Breast epithelium (tissue), 4 donors: ENCODE measurements at regions not wholly inside any gene's neighbourhood (a gene's known extent, or its start where the extent isn't known, plus 50 kb on each side); places are given as distances from the start of the nearest gene placed in this dataset.

ENCODE experiments used
- DNase-seq, 2 donors: peaks; one replicate each; pipeline ENCODE4 v3.0.0-alpha.2; 2019; ENCODE audit warnings: low spot score in 2 of 2
- H3K27ac ChIP-seq, 2 donors: fragments of 200-600 bp; sonication (generic) in 1 of 2; one replicate each; pipeline ENCODE4 v1.5.1; 2016 to 2019; ENCODE audit warnings: mild to moderate bottlenecking in 1 of 2
- H3K27me3 ChIP-seq, 2 donors: fragments of 200-600 bp; sonication (generic) in 1 of 2; one replicate each; pipeline versions ENCODE4 v1.5.1 to v1.6.0; 2017 to 2019; ENCODE audit warnings: control low read depth in 1 of 2, mild to moderate bottlenecking in 1 of 2
- H3K36me3 ChIP-seq: fragments of 200-600 bp; one replicate; pipeline ENCODE4 v1.5.1; 2019
- H3K4me1 ChIP-seq, 2 donors: fragments of 200-600 bp; sonication (generic); one replicate each; pipeline ENCODE4 v1.5.1; 2016 to 2019; ENCODE audit warnings: control low read depth in 1 of 2
- H3K4me3 ChIP-seq, 3 donors: fragments of 200-600 bp; sonication (generic); 1 replicate in 2 of 3; 2 replicates in 1 of 3; pipeline ENCODE4 v1.5.1; 2016 to 2019; ENCODE audit warnings: mild to moderate bottlenecking in 3 of 3, moderate library complexity in 2 of 3
- H3K9me3 ChIP-seq, 2 donors: fragments of 200-600 bp; sonication (generic) in 1 of 2; one replicate each; pipeline ENCODE4 v1.5.1; 2016 to 2019; ENCODE audit warnings: control low read depth in 1 of 2
- CTCF ChIP-seq, 3 donors: fragments of 450-650 bp; IDR thresholded peaks; one replicate each; pipeline ENCODE4 v1.5.1; 2016 to 2017; ENCODE audit warnings: antibody characterized with exemption in 3 of 3, mild to moderate bottlenecking in 3 of 3, moderate library complexity in 3 of 3
- POLR2A ChIP-seq: fragments of 450-650 bp; IDR thresholded peaks from one replicate; pipeline ENCODE4 v1.6.1; 2016; ENCODE audit warnings: antibody characterized with exemption, mild to moderate bottlenecking, moderate library complexity
- POLR2AphosphoS5 ChIP-seq, 3 donors: sonication (generic); formaldehyde crosslinking; IDR thresholded peaks; one replicate each; pipeline ENCODE4 v1.6.1; 2017; ENCODE audit warnings: antibody characterized with exemption in 3 of 3
- intact Hi-C: fragments of 100-400 bp; cut with DNase I; formaldehyde crosslinking; loops from one replicate; pipeline ENCODE4 v1.15.1; 2023; ENCODE audit warnings: low total_unique reads

GRCh38 chr4:1530356-1530755 lies 124.1 kb upstream of the NKX1-1 start:
- DNase-seq: no peak
- intact Hi-C loops: no loop called here
- no peak overlapping the region for H3K27ac ChIP-seq
- H3K9me3 ChIP-seq: peaks cover 0 to 6% of the 10 kb centered on the region in 2 donors
- no peak for TF ChIP-seq POLR2AphosphoS5 (IDR thresholded peaks at IDR 0.05)
- TF ChIP-seq POLR2A: no peak
- no peak for TF ChIP-seq CTCF (IDR thresholded peaks at IDR 0.05)
- peaks cover 0 to 39% of the 10 kb centered on the region in 2 donors for H3K27me3 ChIP-seq
- H3K4me1 ChIP-seq: no peaks in the 10 kb centered on the region
- H3K36me3 ChIP-seq: no peaks in the 10 kb centered on the region
- no peak overlapping the region for H3K4me3 ChIP-seq

- intact Hi-C loops: loop anchor here (2.0 kb wide), 1 partner anchor 68 kb away; no protein-coding TSS in a partner anchor
- TF ChIP-seq POLR2A (no peak), CTCF (IDR thresholded peaks at IDR 0.05) (no peak), POLR2AphosphoS5 (IDR thresholded peaks at IDR 0.05) (no peak)
- Histone ChIP-seq H3K27me3 (peaks cover 0 to 10% of the 10 kb centered on the region in 2 donors), H3K36me3 (no peaks in the 10 kb centered on the region), H3K4me3 (no peak overlapping the region), H3K27ac (no peak overlapping the region), H3K4me1 (no peaks in the 10 kb centered on the region), H3K9me3 (peaks cover 6% of the 10 kb centered on the region in 2 donors)
- DNase-seq: no peak
Measured at GRCh38 chr4:1524761-1525160, 118.5 kb upstream of the NKX1-1 start.

GRCh38 chr4:1523907-1524636 lies 117.8 kb upstream of the NKX1-1 start:
- no peaks in the 10 kb centered on the region for H3K36me3 ChIP-seq
- no peak overlapping the region for H3K4me3 ChIP-seq
- H3K27me3 ChIP-seq: peaks cover 0 to 17% of the 10 kb centered on the region in 2 donors
- H3K4me1 ChIP-seq: no peaks in the 10 kb centered on the region
- peaks cover 6% of the 10 kb centered on the region in 2 donors for H3K9me3 ChIP-seq
- intact Hi-C loops: loop anchor here (2.0 kb wide), 1 partner anchor 67 kb away; no protein-coding TSS in a partner anchor
- no peak for DNase-seq
- H3K27ac ChIP-seq: no peak overlapping the region
- TF ChIP-seq POLR2AphosphoS5 (IDR thresholded peaks at IDR 0.05): no peak
- TF ChIP-seq POLR2A: no peak
- TF ChIP-seq CTCF (IDR thresholded peaks at IDR 0.05): no peak

GRCh38 chr4:1523506-1523905 lies 117.3 kb upstream of the NKX1-1 start:
- intact Hi-C loops: no loop called here
- H3K4me1 ChIP-seq: no peaks in the 10 kb centered on the region
- H3K27me3 ChIP-seq: peaks cover 0 to 20% of the 10 kb centered on the region in 2 donors
- no peak overlapping the region for H3K4me3 ChIP-seq
- H3K27ac ChIP-seq: no peak overlapping the region
- TF ChIP-seq CTCF (IDR thresholded peaks at IDR 0.05) (no peak), POLR2A (no peak), POLR2AphosphoS5 (IDR thresholded peaks at IDR 0.05) (no peak)
- H3K36me3 ChIP-seq: no peaks in the 10 kb centered on the region
- DNase-seq: no peak
- H3K9me3 ChIP-seq: peaks cover 6% of the 10 kb centered on the region in 2 donors

- Histone ChIP-seq H3K27me3 (peaks cover 0 to 23% of the 10 kb centered on the region in 2 donors), H3K9me3 (peaks cover 6% of the 10 kb centered on the region in 2 donors)
- DNase-seq: no peak
Measured at GRCh38 chr4:1523033-1523432, 116.8 kb upstream of the NKX1-1 start.

More at GRCh38 chr4:1523033-1523432, 116.8 kb upstream of the NKX1-1 start:
- no peak overlapping the region for H3K27ac ChIP-seq
- intact Hi-C loops: no loop called here
- no peaks in the 10 kb centered on the region for H3K36me3 ChIP-seq
- TF ChIP-seq POLR2A (no peak), POLR2AphosphoS5 (IDR thresholded peaks at IDR 0.05) (no peak), CTCF (IDR thresholded peaks at IDR 0.05) (no peak)
- no peaks in the 10 kb centered on the region for H3K4me1 ChIP-seq
- no peak overlapping the region for H3K4me3 ChIP-seq
